ENCODE measurements at regions not wholly inside any gene's neighbourhood (a gene's known extent, or its start where the extent isn't known, plus 50 kb on each side); places are given as distances from the start of the nearest gene placed in this dataset.
A peak's percentile ranks its signal among the peaks of the same experiment; 100 is the strongest.

DNA sequence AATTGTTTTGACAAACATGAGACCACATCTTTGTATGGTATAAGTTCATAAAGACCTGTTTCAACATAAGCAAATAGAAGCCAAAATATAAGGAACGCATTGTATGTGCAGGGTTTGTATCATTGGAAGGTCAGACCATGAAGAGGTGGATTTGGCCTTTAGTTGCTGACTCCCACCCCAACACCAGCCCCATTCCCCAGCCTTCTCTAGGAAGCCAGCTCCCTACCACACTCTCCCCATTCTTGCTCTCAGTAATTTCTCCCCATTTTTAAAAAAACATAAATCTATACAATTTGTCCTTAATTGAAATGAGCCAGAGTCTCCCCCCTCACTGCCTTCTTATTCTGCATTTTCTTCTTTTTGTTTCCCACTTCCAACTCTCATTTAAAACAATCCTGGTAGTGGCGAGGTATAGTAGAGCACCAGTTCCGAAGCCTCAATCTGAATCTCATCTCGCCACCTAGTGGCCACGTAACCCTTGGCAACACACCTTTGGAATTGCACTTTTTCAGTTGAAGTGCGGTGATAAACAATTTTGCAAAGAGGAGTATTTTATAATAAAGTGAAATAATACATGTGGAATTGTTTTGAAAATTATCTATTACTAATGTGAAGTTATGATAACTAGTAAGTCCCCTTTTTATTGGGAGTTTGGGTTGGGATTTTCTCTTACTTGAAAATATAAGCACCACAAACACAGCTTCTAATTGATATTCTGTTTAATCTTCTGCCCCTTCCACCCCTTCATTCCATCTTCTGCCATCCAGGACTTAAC, 126.6 kb downstream of the ASB9 start:
- TF ChIP-seq CTCF (conservative IDR thresholded peaks at IDR 0.05): peak; percentile 82
- H3K4me1 Mint-ChIP-seq: no peaks in the 10 kb centered on the region; a peak in 1 of 4 replicates
- Histone ChIP-seq H2BK12ac (ENCODE audit: insufficient read length, low read depth, low read length) (no peak overlapping the region), H3K18ac (ENCODE audit: insufficient read length, low read depth, low read length) (no peak overlapping the region), H3K23me2 (ENCODE audit: insufficient read length, low read depth, low read length, poor library complexity, severe bottlenecking) (no peaks in the 10 kb centered on the region), H4K20me1 (ENCODE audit: control insufficient read depth, insufficient read depth, insufficient read length) (no peaks in the 10 kb centered on the region), H4K5ac (ENCODE audit: insufficient read length, low read depth, low read length) (no peak overlapping the region), H2BK15ac (ENCODE audit: low read depth, low read length) (no peak overlapping the region), H3K9me3 (ENCODE audit: control insufficient read depth, low read depth, low read length) (no peaks in the 10 kb centered on the region), H3K4me2 (ENCODE audit: insufficient read depth, insufficient read length, low read length) (no peak overlapping the region), H2BK120ac (ENCODE audit: low read depth, low read length, poor library complexity, severe bottlenecking) (no peak overlapping the region), H3K56ac (ENCODE audit: insufficient read length, low read depth, low read length) (no peak overlapping the region), H4K8ac (replicated peaks; ENCODE audit: insufficient read length, low read depth, low read length) (no peak overlapping the region), H3K4ac (ENCODE audit: low read depth, low read length) (no peak overlapping the region), H3K27ac (ENCODE audit: insufficient read length, low read depth, low read length) (no peak overlapping the region), H3K79me2 (ENCODE audit: insufficient read depth, low read length) (no peaks in the 10 kb centered on the region), H3K9ac (ENCODE audit: extremely low read depth, insufficient read length, low read length) (no peak overlapping the region), H3K14ac (ENCODE audit: insufficient read depth, low read length) (no peak overlapping the region), H3K27me3 (ENCODE audit: insufficient read depth, low read length) (no peaks in the 10 kb centered on the region), H3K4me1 (ENCODE audit: insufficient read depth, low read length) (no peaks in the 10 kb centered on the region), H3K79me1 (ENCODE audit: insufficient read depth, low read depth, low read length, poor library complexity, severe bottlenecking) (no peaks in the 10 kb centered on the region), H2BK5ac (ENCODE audit: insufficient read length, low read length) (no peak overlapping the region), H3K23ac (ENCODE audit: insufficient read length, low read depth, low read length) (no peak overlapping the region), H2AK5ac (ENCODE audit: insufficient read length, low read length) (no peak overlapping the region), H2AFZ (ENCODE audit: low read length) (no peak overlapping the region), H2BK20ac (ENCODE audit: low read depth, low read length, poor library complexity, severe bottlenecking) (no peak overlapping the region), H4K91ac (ENCODE audit: insufficient read length, low read depth, low read length) (no peak overlapping the region), H3T11ph (ENCODE audit: low read length) (no peak overlapping the region)
- H3K27me3 Mint-ChIP-seq (ENCODE audit: low read depth): peaks cover 2% of the 10 kb centered on the region; the same call in 1 of the 2 replicates
- no CpG with 5 or more reads among the region's 6 CpGs for WGBS (ENCODE audit: extremely low coverage, insufficient read length, low lambda C conversion rate)
- DNase-seq: peak; percentile 37
- no peak overlapping the region for H3K27ac Mint-ChIP-seq
- H3K36me3 Mint-ChIP-seq (ENCODE audit: insufficient read depth in 1 of 3, low read depth in 3 of 3): no peaks in the 10 kb centered on the region; a peak in 1 of 7 replicates
- no peak overlapping the region for H3K4me3 Mint-ChIP-seq
- peaks cover 34 to 44% of the 10 kb centered on the region in 2 experiments for H3K9me3 Mint-ChIP-seq
